ENCODE measurements at regions not wholly inside any gene's neighbourhood (a gene's known extent, or its start where the extent isn't known, plus 50 kb on each side); places are given as distances from the start of the nearest gene placed in this dataset.

- H3K4me1 ChIP-seq: peaks cover 19 to 32% (median 26%) of the 10 kb centered on the region in 3 donors
- no peak for FAIRE-seq
These were observed 51.9 kb upstream of the ADORA2B start for GRCh38 chr17:15892731-15893657.

GRCh38 chr17:15893658-15894024 lies 51.3 kb upstream of the ADORA2B start:
- Histone ChIP-seq H3K36me3 (no peaks in the 10 kb centered on the region), H3K4me3 (no peak overlapping the region), H3K9me3 (no peaks in the 10 kb centered on the region), H3K4me1 (peaks cover 19 to 32% (median 26%) of the 10 kb centered on the region in 3 donors), H3K27me3 (no peaks in the 10 kb centered on the region), H3K27ac (peak overlapping the region; percentile 19 to 81 (median 67))
- DNase-seq (no peak), ATAC-seq (peak; percentile 55 to 66 (median 61)), FAIRE-seq (no peak)
- intact Hi-C loops (cut with DNase I): no loop called here
- no peak for TF ChIP-seq CTCF (IDR thresholded peaks at IDR 0.05)
- WGBS, 2 donors: 15 to 24% methylated on average over 2 of the region's 2 CpGs

More at GRCh38 chr17:15892731-15893657, 51.9 kb upstream of the ADORA2B start:
- Histone ChIP-seq H3K27ac (peak overlapping the region; percentile 19 to 81 (median 67)), H3K9me3 (no peaks in the 10 kb centered on the region), H3K36me3 (no peaks in the 10 kb centered on the region), H3K27me3 (no peaks in the 10 kb centered on the region), H3K4me3 (no peak overlapping the region)
- peak; percentile 74 to 83 (median 80) for ATAC-seq
- WGBS, 2 donors: 27 to 33% methylated on average over 9 of the region's 9 CpGs
- intact Hi-C loops (cut with DNase I): no loop called here
- DNase-seq: peak in 1 of 6 donors; percentile 33
- no peak for TF ChIP-seq CTCF (IDR thresholded peaks at IDR 0.05)

- TF ChIP-seq CTCF (IDR thresholded peaks at IDR 0.05): no peak
- WGBS, 2 donors: 63 to 66% methylated on average over 5 of the region's 5 CpGs
- ATAC-seq (peak in 1 of 4 donors; percentile 4), DNase-seq (no peak), FAIRE-seq (no peak)
- intact Hi-C loops (cut with DNase I): no loop called here
- Histone ChIP-seq H3K27ac (peak overlapping the region; percentile 19 to 81 (median 67)), H3K4me3 (no peak overlapping the region), H3K36me3 (no peaks in the 10 kb centered on the region), H3K27me3 (no peaks in the 10 kb centered on the region), H3K9me3 (no peaks in the 10 kb centered on the region), H3K4me1 (peaks cover 19 to 32% (median 26%) of the 10 kb centered on the region in 3 donors)
These were observed 50.7 kb upstream of the ADORA2B start for GRCh38 chr17:15894258-15894657.

- no peak for FAIRE-seq
- 53 to 54% methylated on average over 12 of the region's 12 CpGs for whole genome bisulfite sequencing, 2 donors
- Histone ChIP-seq H3K27me3 (no peaks in the 10 kb centered on the region), H3K9me3 (no peaks in the 10 kb centered on the region), H3K4me1 (peaks cover 19 to 32% (median 26%) of the 10 kb centered on the region in 3 donors), H3K27ac (peak overlapping the region; percentile 35 to 81 (median 67)), H3K4me3 (no peak overlapping the region), H3K36me3 (no peaks in the 10 kb centered on the region)
- intact Hi-C loops (cut with DNase I): no loop called here
- peak; percentile 47 to 70 (median 54) for ATAC-seq
- no peak for TF ChIP-seq CTCF (IDR thresholded peaks at IDR 0.05)
- DNase-seq: peak in 3 of 6 donors; percentile 34 to 57 (median 55)
These were observed 49.8 kb upstream of the ADORA2B start for GRCh38 chr17:15894913-15895658.
